ENCODE measurements at regions not wholly inside any gene's neighbourhood (a gene's known extent, or its start where the extent isn't known, plus 50 kb on each side); places are given as distances from the start of the nearest gene placed in this dataset.
"Not testable (repeated sequence)": the region's sequence is repeated elsewhere in the genome, so short reads cannot be mapped to it uniquely, and the experiment has no call there.

- FAIRE-seq (no peak), DNase-seq (ENCODE audit: insufficient read length, low spot score) (no peak)
- no peak for TF ChIP-seq CTCF (IDR thresholded peaks at IDR 0.05; ENCODE audit: insufficient read depth, missing control alignments)
These were observed 300.9 kb upstream of the NPSR1 start for GRCh38 chr7:34357068-34357467.

GRCh38 chr7:34357946-34358345, 300.1 kb upstream of the NPSR1 start:
- TF ChIP-seq CTCF (IDR thresholded peaks at IDR 0.05; ENCODE audit: insufficient read depth, missing control alignments) = no peak
- DNase-seq (ENCODE audit: insufficient read length, low spot score) (no peak), FAIRE-seq (no peak)

- FAIRE-seq; DNase-seq (ENCODE audit: insufficient read length, low spot score): not testable (repeated sequence)
These were observed 299.4 kb upstream of the NPSR1 start for GRCh38 chr7:34358578-34358977.

GRCh38 chr7:34361663-34362250, 296.3 kb upstream of the NPSR1 start:
- DNase-seq (ENCODE audit: insufficient read length, low spot score) (no peak), FAIRE-seq (no peak)
- no peak for TF ChIP-seq CTCF (IDR thresholded peaks at IDR 0.05; ENCODE audit: insufficient read depth, missing control alignments)

GRCh38 chr7:34362621-34363020, 295.4 kb upstream of the NPSR1 start:
- FAIRE-seq = no peak
- DNase-seq (ENCODE audit: insufficient read length, low spot score) = no peak
- TF ChIP-seq CTCF (IDR thresholded peaks at IDR 0.05; ENCODE audit: insufficient read depth, missing control alignments) = no peak

- no peak for FAIRE-seq
- TF ChIP-seq CTCF (IDR thresholded peaks at IDR 0.05; ENCODE audit: insufficient read depth, missing control alignments) = no peak
These were observed 293.9 kb upstream of the NPSR1 start for GRCh38 chr7:34364130-34364529.

GRCh38 chr7:34365011-34365410, 293.0 kb upstream of the NPSR1 start:
- FAIRE-seq (no peak), DNase-seq (ENCODE audit: insufficient read length, low spot score) (no peak)
- no peak for TF ChIP-seq CTCF (IDR thresholded peaks at IDR 0.05; ENCODE audit: insufficient read depth, missing control alignments)

More at GRCh38 chr7:34364130-34364529, 293.9 kb upstream of the NPSR1 start:
- no peak for DNase-seq (ENCODE audit: insufficient read length, low spot score)

- DNase-seq (ENCODE audit: insufficient read length, low spot score) = no peak
- no peak for FAIRE-seq
- TF ChIP-seq CTCF (IDR thresholded peaks at IDR 0.05; ENCODE audit: insufficient read depth, missing control alignments) = no peak
These were observed 292.4 kb upstream of the NPSR1 start for GRCh38 chr7:34365611-34366010.

All from D721Med (cell line).